Transverse colon (tissue), 4 donors: ENCODE measurements at regions not wholly inside any gene's neighbourhood (a gene's known extent, or its start where the extent isn't known, plus 50 kb on each side); places are given as distances from the start of the nearest gene placed in this dataset.

Source experiments
- DNase-seq: peaks from one replicate; pipeline ENCODE4 v3.0.0-alpha.2; 2019
- H3K27ac ChIP-seq, 4 donors: fragments of 200-600 bp; sonication (generic); 2 replicates each; pipeline ENCODE4 v1.5.1; 2016 to 2018; ENCODE audit warnings: inconsistent platforms in 4 of 4
- H3K27me3 ChIP-seq: fragments of 200-600 bp; sonication (generic); 2 replicates; pipeline ENCODE4 v1.5.1; 2017; ENCODE audit warnings: inconsistent platforms
- H3K36me3 ChIP-seq, 4 donors: fragments of 200-600 bp; sonication (generic); 2 replicates each; pipeline ENCODE4 v1.5.1; 2017 to 2019; ENCODE audit warnings: inconsistent platforms in 4 of 4
- H3K4me1 ChIP-seq, 4 donors: fragments of 200-600 bp; sonication (generic); 2 replicates each; pipeline ENCODE4 v1.5.1; 2017 to 2020; ENCODE audit warnings: inconsistent platforms in 4 of 4
- H3K4me3 ChIP-seq, 4 donors: fragments of 200-600 bp; sonication (generic); 1 replicate in 1 of 4; 2 replicates in 3 of 4; pipeline versions ENCODE4 v1.5.1 to v1.6.1; 2017 to 2019; ENCODE audit warnings: inconsistent platforms in 4 of 4
- H3K9me3 ChIP-seq, 2 donors: fragments of 200-600 bp; sonication (generic); 2 replicates each; pipeline ENCODE4 v1.5.1; 2017 to 2019; ENCODE audit warnings: inconsistent platforms in 2 of 2
- CTCF ChIP-seq, 5 experiments: fragments of 200-600 bp in 3 of 5; fragments of 450-650 bp in 2 of 5; sonication (generic) in 3 of 5; IDR thresholded peaks; 1 replicate in 2 of 5; 2 replicates in 3 of 5; pipeline ENCODE4 v1.5.1; 2016 to 2017; ENCODE audit warnings: antibody characterized with exemption in 5 of 5, inconsistent platforms in 3 of 5, mild to moderate bottlenecking in 2 of 5, moderate library complexity in 1 of 5
- EP300 ChIP-seq: sonication (generic); formaldehyde crosslinking; IDR thresholded peaks from one replicate; pipeline ENCODE4 v1.6.1; 2017; ENCODE audit warnings: antibody characterized with exemption, low read depth
- POLR2A ChIP-seq: fragments of 450-650 bp; IDR thresholded peaks from one replicate; pipeline ENCODE4 v1.6.1; 2016; ENCODE audit warnings: antibody characterized with exemption, mild to moderate bottlenecking, moderate library complexity
- POLR2AphosphoS5 ChIP-seq, 3 donors: sonication (generic); formaldehyde crosslinking; IDR thresholded peaks; one replicate each; pipeline ENCODE4 v1.6.1; 2016; ENCODE audit warnings: antibody characterized with exemption in 3 of 3
- WGBS, 2 donors: methylation state at CpG; one replicate each; pipeline ENCODE4 v1.1.5; 2018; ENCODE audit warnings: low coverage in 1 of 2; 5-methylcytosine and 5-hydroxymethylcytosine counted together
- in situ Hi-C, 4 donors: fragments of 200-750 bp; cut with MboI; loops; one replicate each; pipeline versions ENCODE4 v1.15.0 to v1.15.1; 2017; ENCODE audit warnings: low sequenced_read_pairs in 3 of 4, low pct_ligation_motif_present in 1 of 4, low pct_unique_long_range_greater_than_20kb in 1 of 4
- intact Hi-C: fragments of 100-400 bp; cut with DNase I; formaldehyde crosslinking; loops from one replicate; pipeline ENCODE4 v1.15.1; 2023; ENCODE audit warnings: low total_unique reads

GRCh38 chr4:123471655-123472369 is 75.2 kb downstream of the SPRY1 start:
- WGBS, 2 donors, result 92% methylated on average over 3 of the region's 3 CpGs
- Histone ChIP-seq H3K36me3 (no peaks in the 10 kb centered on the region), H3K9me3 (no peaks in the 10 kb centered on the region), H3K4me3 (no peak overlapping the region), H3K27me3 (no peaks in the 10 kb centered on the region), H3K27ac (no peak overlapping the region), H3K4me1 (no peaks in the 10 kb centered on the region)
- no peak for DNase-seq
- intact Hi-C loops, result no loop called here
- TF ChIP-seq EP300 (no peak), POLR2A (no peak), POLR2AphosphoS5 (IDR thresholded peaks at IDR 0.05) (no peak), CTCF (IDR thresholded peaks at IDR 0.05) (no peak)
- in situ Hi-C loops, result no loop called here

GRCh38 chr4:123474817-123475216 is 78.2 kb downstream of the SPRY1 start:
- in situ Hi-C loops (no loop called here), intact Hi-C loops (no loop called here)
- H3K27ac ChIP-seq, result no peak overlapping the region
- no peak for TF ChIP-seq POLR2A
- no peak for TF ChIP-seq EP300
- no peak for TF ChIP-seq POLR2AphosphoS5 (IDR thresholded peaks at IDR 0.05)
- no peak for TF ChIP-seq CTCF (IDR thresholded peaks at IDR 0.05)
- H3K9me3 ChIP-seq, result no peaks in the 10 kb centered on the region
- peaks cover 0 to 5% (median 2%) of the 10 kb centered on the region in 4 donors for H3K4me1 ChIP-seq
- H3K4me3 ChIP-seq, result no peak overlapping the region
- H3K36me3 ChIP-seq, result no peaks in the 10 kb centered on the region
- WGBS, 2 donors, result 91 to 92% methylated on average over 4 of the region's 4 CpGs
- no peaks in the 10 kb centered on the region for H3K27me3 ChIP-seq
- DNase-seq, result no peak

- no peaks in the 10 kb centered on the region for H3K9me3 ChIP-seq
- DNase-seq, result no peak
- no peak overlapping the region for H3K27ac ChIP-seq
- in situ Hi-C loops, result no loop called here
- TF ChIP-seq EP300 (no peak), POLR2A (no peak), POLR2AphosphoS5 (IDR thresholded peaks at IDR 0.05) (no peak), CTCF (IDR thresholded peaks at IDR 0.05) (no peak)
- no peaks in the 10 kb centered on the region for H3K36me3 ChIP-seq
- peaks cover 0 to 8% (median 4%) of the 10 kb centered on the region in 4 donors for H3K4me1 ChIP-seq
- H3K27me3 ChIP-seq, result no peaks in the 10 kb centered on the region
- H3K4me3 ChIP-seq, result no peak overlapping the region
- intact Hi-C loops, result no loop called here
- 0 to 50% methylated on average over 1 of the region's 1 CpG for WGBS, 2 donors
These were observed 79.5 kb downstream of the SPRY1 start for GRCh38 chr4:123476089-123476488.

GRCh38 chr4:123477711-123478209 is 81.2 kb downstream of the SPRY1 start:
- 55 to 57% methylated on average over 3 to 8 of the region's 8 CpGs for WGBS, 2 donors
- no peak overlapping the region for H3K4me3 ChIP-seq
- H3K27me3 ChIP-seq, result no peaks in the 10 kb centered on the region
- peak; percentile 10 for DNase-seq
- H3K27ac ChIP-seq, result no peak overlapping the region
- intact Hi-C loops (no loop called here), in situ Hi-C loops (no loop called here)
- H3K36me3 ChIP-seq, result no peaks in the 10 kb centered on the region
- H3K4me1 ChIP-seq, result peaks cover 0 to 8% (median 4%) of the 10 kb centered on the region in 4 donors
- no peak for TF ChIP-seq POLR2A
- no peak for TF ChIP-seq POLR2AphosphoS5 (IDR thresholded peaks at IDR 0.05)
- TF ChIP-seq CTCF (IDR thresholded peaks at IDR 0.05), result no peak
- no peak for TF ChIP-seq EP300
- H3K9me3 ChIP-seq, result no peaks in the 10 kb centered on the region
